Endothelial cell of umbilical vein (primary cell): ENCODE measurements at regions not wholly inside any gene's neighbourhood (a gene's known extent, or its start where the extent isn't known, plus 50 kb on each side); places are given as distances from the start of the nearest gene placed in this dataset.
"Not testable (repeated sequence)": the region's sequence is repeated elsewhere in the genome, so short reads cannot be mapped to it uniquely, and the experiment has no call there.

Experiments
- CTCF ChIP-seq, 2 donors: IDR thresholded peaks; 1 replicate in 1 of 2; 2 replicates in 1 of 2; pipeline ENCODE4 v1.5.1; 2011; ENCODE audit warnings: low read length in 2 of 2, mild to moderate bottlenecking in 2 of 2, moderate library complexity in 2 of 2, control low read depth in 1 of 2, inconsistent platforms in 1 of 2, low read depth in 1 of 2; ENCODE audit not compliant: insufficient read depth in 1 of 2; ENCODE audit errors: extremely low read depth in 1 of 2
- EZH2 ChIP-seq: IDR thresholded peaks from 2 replicates; pipeline ENCODE4 v1.6.1; 2012; ENCODE audit warnings: borderline replicate concordance, low read depth, mild to moderate bottlenecking, moderate library complexity, low read length, inconsistent platforms; ENCODE audit not compliant: severe bottlenecking
- JUN ChIP-seq: IDR thresholded peaks from 2 replicates; pipeline ENCODE4 v1.6.1; 2011; ENCODE audit warnings: borderline replicate concordance, low read depth; ENCODE audit not compliant: insufficient read length, insufficient read depth
- POLR2AphosphoS5 ChIP-seq: IDR thresholded peaks from 2 replicates; pipeline ENCODE4 v1.6.1; 2012; ENCODE audit warnings: low read depth, mild to moderate bottlenecking, control low read depth, low read length, moderate library complexity; ENCODE audit not compliant: insufficient read depth

- TF ChIP-seq JUN; EZH2; CTCF (IDR thresholded peaks at IDR 0.05; ENCODE audit: extremely low read depth in 1 of 2, insufficient read depth in 1 of 2, low read depth in 1 of 2, low read length in 2 of 2); POLR2AphosphoS5: not testable (repeated sequence)
Measured at GRCh38 chr4:49286926-49287745, 301.1 kb downstream of the CWH43 start.
